IMR-90 (cell line): ENCODE measurements at regions not wholly inside any gene's neighbourhood (a gene's known extent, or its start where the extent isn't known, plus 50 kb on each side); places are given as distances from the start of the nearest gene placed in this dataset.

Source experiments
- ATAC-seq: fragments of 200-7000 bp; cut with Tn5 transposase; 2 replicates; pipeline ENCODE4 v1.9.1; 2020; ENCODE audit warnings: low read depth, mild to moderate bottlenecking, moderate library complexity
- BruUV-seq: library from RNA; stranded (reverse); fragments of 400-500 nt; replicated peaks from 2 replicates; lab custom pipeline; 2021; lab: Mats Ljungman, UMichigan
- CTCF ChIA-PET: fragments of 300-600 bp; formaldehyde crosslinking; extraction: SDS; loops from one replicate; lab custom pipeline; 2021; ENCODE audit warnings: antibody characterized with exemption; lab: Yijun Ruan, JAX
- POLR2A ChIA-PET: fragments of 300-600 bp; sonication (Branson Sonifier 250); formaldehyde crosslinking; loops from one replicate; lab custom pipeline; 2022; ENCODE audit warnings: antibody characterized with exemption; ENCODE audit not compliant: unreplicated experiment; lab: Charles Lee
- DNase-seq: peaks from one replicate; pipeline ENCODE4 v3.0.0; 2013
- H2AFZ ChIP-seq: replicated peaks from 2 replicates; pipeline ENCODE3; 2013; ENCODE audit warnings: low read length, mild to moderate bottlenecking; ENCODE audit not compliant: poor library complexity
- H2AK5ac ChIP-seq: 2 replicates; pipeline ENCODE4 v1.6.1; 2013; ENCODE audit warnings: low read depth, low read length, inconsistent platforms
- H2AK9ac ChIP-seq: replicated peaks from 2 replicates; pipeline ENCODE3; 2013; ENCODE audit warnings: mild to moderate bottlenecking, low read depth, low read length, moderate library complexity; ENCODE audit not compliant: poor library complexity
- H2BK120ac ChIP-seq: 2 replicates; pipeline ENCODE4 v1.6.1; 2013; ENCODE audit warnings: low read depth, low read length, inconsistent platforms
- H2BK15ac ChIP-seq: 3 replicates; pipeline ENCODE4 v1.6.1; 2013; ENCODE audit warnings: low read depth, low read length, inconsistent platforms
- H2BK20ac ChIP-seq: 2 replicates; pipeline ENCODE4 v1.6.1; 2013; ENCODE audit warnings: low read depth, mild to moderate bottlenecking, inconsistent platforms, low read length, moderate library complexity
- H2BK5ac ChIP-seq: 2 replicates; pipeline ENCODE4 v1.6.1; 2013; ENCODE audit warnings: mild to moderate bottlenecking, low read depth, low read length, inconsistent platforms; ENCODE audit not compliant: poor library complexity, severe bottlenecking
- H3K14ac ChIP-seq: replicated peaks from 2 replicates; pipeline ENCODE4 v1.6.1; 2013; ENCODE audit warnings: low read depth, low read length, inconsistent platforms
- H3K18ac ChIP-seq: 2 replicates; pipeline ENCODE4 v1.6.1; 2013; ENCODE audit warnings: low read depth, low read length, control low read depth
- H3K23ac ChIP-seq: 2 replicates; pipeline ENCODE4 v1.6.1; 2013; ENCODE audit warnings: low read depth, low read length, inconsistent platforms
- H3K27ac ChIP-seq: 2 replicates; pipeline ENCODE4 v1.5.1; 2013; ENCODE audit warnings: mild to moderate bottlenecking, control low read depth, low read length; ENCODE audit not compliant: insufficient read depth
- H3K27me3 ChIP-seq: 2 replicates; pipeline ENCODE4 v1.6.1; 2013; ENCODE audit warnings: low read length; ENCODE audit not compliant: control insufficient read depth, insufficient read depth
- H3K36me3 ChIP-seq: 2 replicates; pipeline ENCODE4 v1.6.1; 2013; ENCODE audit warnings: low read length, mixed read lengths; ENCODE audit not compliant: control insufficient read depth, insufficient read depth
- H3K4ac ChIP-seq: 2 replicates; pipeline ENCODE4 v1.6.1; 2013; ENCODE audit warnings: low read depth, low read length, inconsistent platforms
- H3K4me1 ChIP-seq: 2 replicates; pipeline ENCODE4 v1.6.1; 2013; ENCODE audit warnings: low read length, mixed read lengths; ENCODE audit not compliant: control insufficient read depth, insufficient read depth
- H3K4me2 ChIP-seq: 2 replicates; pipeline ENCODE4 v1.6.1; 2013; ENCODE audit warnings: low read depth, mild to moderate bottlenecking, control low read depth, low read length, moderate library complexity
- H3K4me3 ChIP-seq: 2 replicates; pipeline ENCODE4 v1.5.1; 2013; ENCODE audit warnings: low read depth, mild to moderate bottlenecking, control low read depth, low read length, moderate library complexity; ENCODE audit not compliant: insufficient read depth
- H3K56ac ChIP-seq: 2 replicates; pipeline ENCODE4 v1.6.1; 2013; ENCODE audit warnings: low read length, inconsistent platforms; ENCODE audit not compliant: insufficient read depth; ENCODE audit errors: extremely low read depth
- H3K79me1 ChIP-seq, 2 experiments: 2 replicates each; pipeline ENCODE4 v1.6.1; 2013; ENCODE audit warnings: low read length in 2 of 2, inconsistent platforms in 1 of 2, low read depth in 1 of 2
- H3K9ac ChIP-seq: 2 replicates; pipeline ENCODE4 v1.6.1; 2013; ENCODE audit warnings: low read depth, low read length, control low read depth
- H3K9me1 ChIP-seq: 2 replicates; pipeline ENCODE4 v1.6.1; 2013; ENCODE audit warnings: low read length, inconsistent platforms; ENCODE audit not compliant: insufficient read depth
- H3K9me3 ChIP-seq: 2 replicates; pipeline ENCODE4 v1.6.1; 2013; ENCODE audit warnings: low read length; ENCODE audit not compliant: control insufficient read depth, insufficient read depth
- H4K20me1 ChIP-seq: 2 replicates; pipeline ENCODE4 v1.6.1; 2013; ENCODE audit warnings: low read length, inconsistent platforms; ENCODE audit not compliant: insufficient read depth
- H4K5ac ChIP-seq: 2 replicates; pipeline ENCODE4 v1.6.1; 2013; ENCODE audit warnings: mild to moderate bottlenecking, low read depth, low read length, control low read depth
- H4K8ac ChIP-seq, 2 experiments: 2 replicates each; pipeline ENCODE4 v1.6.1; 2013; ENCODE audit warnings: low read depth in 2 of 2, low read length in 2 of 2, control low read depth in 1 of 2, inconsistent platforms in 1 of 2
- H4K91ac ChIP-seq: 2 replicates; pipeline ENCODE4 v1.6.1; 2013; ENCODE audit warnings: low read depth, low read length, inconsistent platforms; ENCODE audit not compliant: insufficient read depth
- CEBPB ChIP-seq: IDR thresholded peaks from 2 replicates; pipeline ENCODE4 v1.6.1; 2012; ENCODE audit warnings: low read depth, low read length, improper control_type of control experiment
- CHD1 ChIP-seq: IDR thresholded peaks from 2 replicates; pipeline ENCODE4 v1.6.1; 2012; ENCODE audit warnings: low read depth, low read length, improper control_type of control experiment
- MAFK ChIP-seq: IDR thresholded peaks from 2 replicates; pipeline ENCODE4 v1.6.1; 2012; ENCODE audit warnings: low read depth, low read length, improper control_type of control experiment
- NFE2L2 ChIP-seq: fragments of 150-350 bp; IDR thresholded peaks from 2 replicates; pipeline ENCODE4 v1.6.1; 2016; ENCODE audit warnings: low read depth, mild to moderate bottlenecking, low read length
- RCOR1 ChIP-seq: IDR thresholded peaks from 2 replicates; pipeline ENCODE4 v1.6.1; 2012; ENCODE audit warnings: mild to moderate bottlenecking, low read length, improper control_type of control experiment; ENCODE audit not compliant: insufficient replicate concordance
- RFX5 ChIP-seq: IDR thresholded peaks from 2 replicates; pipeline ENCODE4 v1.8.0; 2012; ENCODE audit warnings: low read depth, mild to moderate bottlenecking, low read length, moderate library complexity
- WGBS, 2 experiments: methylation state at CpG; one replicate each; pipeline versions ENCODE4 v1.1.5 to v1.1.7; 2013; ENCODE audit warnings: missing lambda C conversion rate in 2 of 2; ENCODE audit not compliant: insufficient read length in 1 of 2; ENCODE audit errors: extremely low coverage in 2 of 2; 5-methylcytosine and 5-hydroxymethylcytosine counted together
- dilution Hi-C: fragments of 300-500 bp; cut with HindIII; formaldehyde crosslinking; loops from one replicate; pipeline ENCODE4 v1.14.3; 2018; ENCODE audit warnings: low sequenced_read_pairs; ENCODE audit not compliant: unreplicated experiment
- in situ Hi-C: fragments of 300-500 bp; cut with MboI; formaldehyde crosslinking; loops from 3 replicates; pipeline ENCODE4 v1.14.3; 2019; ENCODE audit warnings: low sequenced_read_pairs, inconsistent platforms, mixed read lengths
- intact Hi-C: fragments of 100-400 bp; cut with micrococcal nuclease; formaldehyde crosslinking; loops from 2 replicates; pipeline ENCODE4 v1.10.0; 2022
- TF ChIP-seq, protein P1 (sequence below): conservative IDR thresholded peaks from 2 replicates; pipeline ENCODE4 v1.5.1; 2012; ENCODE audit warnings: mild to moderate bottlenecking, low read depth, low read length, improper control_type of control experiment
- TF ChIP-seq, protein P2 (sequence below): fragments of 150-350 bp; IDR thresholded peaks from 2 replicates; pipeline ENCODE4 v1.6.1; 2017; ENCODE audit warnings: mild to moderate bottlenecking, antibody characterized with exemption, low read length, low read depth

DNA sequence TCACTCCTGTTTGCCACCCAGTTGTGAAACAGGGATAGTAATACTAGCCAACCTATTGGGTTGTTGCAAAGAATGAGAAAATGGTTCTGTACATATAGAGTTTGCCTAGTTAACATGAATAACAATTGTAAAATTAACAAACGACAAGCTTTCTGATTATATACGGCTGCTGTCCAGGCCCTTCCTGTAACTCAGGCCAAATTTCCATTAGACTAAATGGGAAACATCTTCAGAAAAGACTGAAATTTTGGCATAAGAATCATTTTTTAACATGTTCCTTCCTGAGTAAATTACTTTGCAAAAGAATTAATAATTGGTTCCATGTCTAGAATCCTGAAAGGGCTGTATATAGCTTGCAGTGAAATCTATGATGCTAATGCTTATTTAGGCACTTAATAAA lies 117.7 kb upstream of the SATB2 start:
- no peak overlapping the region for H3K4me3 ChIP-seq
- no peak overlapping the region for H3K18ac ChIP-seq
- CTCF ChIA-PET, result no interaction called here
- H3K27ac ChIP-seq, result no peak overlapping the region
- H4K5ac ChIP-seq, result no peak overlapping the region
- WGBS, 2 experiments, result no CpG with 5 or more reads among the region's 2 CpGs
- no TSS peak for BruUV-seq
- TF ChIP-seq CEBPB (no peak), MAFK (no peak), RFX5 (no peak), RCOR1 (no peak), NFE2L2 (no peak), CHD1 (no peak)
- TF ChIP-seq, protein P1, sequence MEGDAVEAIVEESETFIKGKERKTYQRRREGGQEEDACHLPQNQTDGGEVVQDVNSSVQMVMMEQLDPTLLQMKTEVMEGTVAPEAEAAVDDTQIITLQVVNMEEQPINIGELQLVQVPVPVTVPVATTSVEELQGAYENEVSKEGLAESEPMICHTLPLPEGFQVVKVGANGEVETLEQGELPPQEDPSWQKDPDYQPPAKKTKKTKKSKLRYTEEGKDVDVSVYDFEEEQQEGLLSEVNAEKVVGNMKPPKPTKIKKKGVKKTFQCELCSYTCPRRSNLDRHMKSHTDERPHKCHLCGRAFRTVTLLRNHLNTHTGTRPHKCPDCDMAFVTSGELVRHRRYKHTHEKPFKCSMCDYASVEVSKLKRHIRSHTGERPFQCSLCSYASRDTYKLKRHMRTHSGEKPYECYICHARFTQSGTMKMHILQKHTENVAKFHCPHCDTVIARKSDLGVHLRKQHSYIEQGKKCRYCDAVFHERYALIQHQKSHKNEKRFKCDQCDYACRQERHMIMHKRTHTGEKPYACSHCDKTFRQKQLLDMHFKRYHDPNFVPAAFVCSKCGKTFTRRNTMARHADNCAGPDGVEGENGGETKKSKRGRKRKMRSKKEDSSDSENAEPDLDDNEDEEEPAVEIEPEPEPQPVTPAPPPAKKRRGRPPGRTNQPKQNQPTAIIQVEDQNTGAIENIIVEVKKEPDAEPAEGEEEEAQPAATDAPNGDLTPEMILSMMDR, result no peak
- TF ChIP-seq, protein P2, sequence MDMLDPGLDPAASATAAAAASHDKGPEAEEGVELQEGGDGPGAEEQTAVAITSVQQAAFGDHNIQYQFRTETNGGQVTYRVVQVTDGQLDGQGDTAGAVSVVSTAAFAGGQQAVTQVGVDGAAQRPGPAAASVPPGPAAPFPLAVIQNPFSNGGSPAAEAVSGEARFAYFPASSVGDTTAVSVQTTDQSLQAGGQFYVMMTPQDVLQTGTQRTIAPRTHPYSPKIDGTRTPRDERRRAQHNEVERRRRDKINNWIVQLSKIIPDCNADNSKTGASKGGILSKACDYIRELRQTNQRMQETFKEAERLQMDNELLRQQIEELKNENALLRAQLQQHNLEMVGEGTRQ, result no peak
- H4K20me1 ChIP-seq, result no peaks in the 10 kb centered on the region
- H2BK5ac ChIP-seq, result no peak overlapping the region
- H3K14ac ChIP-seq, result no peak overlapping the region
- H2BK120ac ChIP-seq, result no peak overlapping the region
- dilution Hi-C loops, result no loop called here
- H3K56ac ChIP-seq, result no peak overlapping the region
- DNase-seq (no peak), ATAC-seq (no peak)
- H3K23ac ChIP-seq, result no peak overlapping the region
- no peak overlapping the region for H2AK5ac ChIP-seq
- H4K91ac ChIP-seq, result no peak overlapping the region
- H2AK9ac ChIP-seq, result no peak overlapping the region
- H2BK15ac ChIP-seq, result no peak overlapping the region
- H3K4me2 ChIP-seq, result no peak overlapping the region
- H3K4me1 ChIP-seq, result no peaks in the 10 kb centered on the region
- no peaks in the 10 kb centered on the region for H3K9me3 ChIP-seq
- H4K8ac ChIP-seq, result no peak overlapping the region
- POLR2A ChIA-PET, result no interaction called here
- H3K4ac ChIP-seq, result no peak overlapping the region
- H3K79me1 ChIP-seq, result no peaks in the 10 kb centered on the region
- intact Hi-C loops, result no loop called here
- H2BK20ac ChIP-seq, result no peak overlapping the region
- no peak overlapping the region for H2AFZ ChIP-seq
- H3K9me1 ChIP-seq, result no peaks in the 10 kb centered on the region
- H3K9ac ChIP-seq, result no peak overlapping the region
- no peaks in the 10 kb centered on the region for H3K27me3 ChIP-seq
- in situ Hi-C loops, result no loop called here
- no peaks in the 10 kb centered on the region for H3K36me3 ChIP-seq
